Colonic mucosa (tissue), 4 donors: ENCODE measurements at regions not wholly inside any gene's neighbourhood (a gene's known extent, or its start where the extent isn't known, plus 50 kb on each side); places are given as distances from the start of the nearest gene placed in this dataset.

Experiments
- DNase-seq: peaks from one replicate; pipeline ENCODE4 v3.0.0-alpha.2; 2020
- H3K27ac ChIP-seq: fragments of 200-600 bp; one replicate; pipeline ENCODE4 v1.8.0; 2021
- H3K27me3 ChIP-seq: fragments of 200-600 bp; one replicate; pipeline ENCODE4 v1.8.0; 2021
- H3K36me3 ChIP-seq: fragments of 200-600 bp; one replicate; pipeline ENCODE4 v1.8.0; 2021
- H3K4me1 ChIP-seq: fragments of 200-600 bp; one replicate; pipeline ENCODE4 v1.8.0; 2021; ENCODE audit warnings: mild to moderate bottlenecking
- H3K4me3 ChIP-seq: fragments of 200-600 bp; one replicate; pipeline ENCODE4 v1.8.0; 2021
- H3K9ac ChIP-seq, 2 donors: one replicate each; pipeline ENCODE4 v1.7.0; 2013; ENCODE audit warnings: control low read depth in 2 of 2, low read depth in 2 of 2, low read length in 2 of 2
- H3K9me3 ChIP-seq: fragments of 200-600 bp; one replicate; pipeline ENCODE4 v1.8.0; 2021
- CTCF ChIP-seq: fragments of 200-600 bp; IDR thresholded peaks from one replicate; pipeline ENCODE4 v1.8.0; 2022; ENCODE audit warnings: antibody characterized with exemption, mild to moderate bottlenecking
- intact Hi-C: fragments of 100-400 bp; cut with DNase I; formaldehyde crosslinking; loops from one replicate; pipeline ENCODE4 v1.14.1; 2022
- donor health status: healthy.
- donor health status: DM: no; HTN: no; CAD: no.
- donor health status: DM: no; HTN: no; CAD: no.

- no peaks in the 10 kb centered on the region for H3K9me3 ChIP-seq
- no peaks in the 10 kb centered on the region for H3K27me3 ChIP-seq
- TF ChIP-seq CTCF, result no peak
- no peak overlapping the region for H3K27ac ChIP-seq
- intact Hi-C loops, result no loop called here
- no peaks in the 10 kb centered on the region for H3K4me1 ChIP-seq
- H3K36me3 ChIP-seq, result no peaks in the 10 kb centered on the region
- no peak overlapping the region for H3K9ac ChIP-seq
- H3K4me3 ChIP-seq, result no peak overlapping the region
- no peak for DNase-seq
These were observed 520.9 kb upstream of the CITED2 start for GRCh38 chr6:139895205-139895793.

GRCh38 chr6:139894271-139894670 is 519.8 kb upstream of the CITED2 start:
- H3K27ac ChIP-seq, result no peak overlapping the region
- no peaks in the 10 kb centered on the region for H3K4me1 ChIP-seq
- H3K4me3 ChIP-seq, result no peak overlapping the region
- intact Hi-C loops, result no loop called here
- no peaks in the 10 kb centered on the region for H3K36me3 ChIP-seq
- H3K9ac ChIP-seq, result no peak overlapping the region
- H3K27me3 ChIP-seq, result no peaks in the 10 kb centered on the region
- no peak for DNase-seq
- H3K9me3 ChIP-seq, result no peaks in the 10 kb centered on the region
- no peak for TF ChIP-seq CTCF

- H3K27ac ChIP-seq, result no peak overlapping the region
- TF ChIP-seq CTCF, result no peak
- H3K9me3 ChIP-seq, result no peaks in the 10 kb centered on the region
- intact Hi-C loops, result no loop called here
- DNase-seq, result no peak
- H3K36me3 ChIP-seq, result no peaks in the 10 kb centered on the region
- no peak overlapping the region for H3K4me3 ChIP-seq
- H3K9ac ChIP-seq, result no peak overlapping the region
- no peaks in the 10 kb centered on the region for H3K27me3 ChIP-seq
- no peaks in the 10 kb centered on the region for H3K4me1 ChIP-seq
These were observed 517.0 kb upstream of the CITED2 start for GRCh38 chr6:139891471-139891870.

- no peak for DNase-seq
- no peak overlapping the region for H3K4me3 ChIP-seq
- no peaks in the 10 kb centered on the region for H3K36me3 ChIP-seq
- no peak overlapping the region for H3K9ac ChIP-seq
- no peak overlapping the region for H3K27ac ChIP-seq
- no peaks in the 10 kb centered on the region for H3K27me3 ChIP-seq
- no peak for TF ChIP-seq CTCF
- H3K9me3 ChIP-seq, result no peaks in the 10 kb centered on the region
- intact Hi-C loops, result loop anchor here (10.0 kb wide), 1 partner anchor 556 kb away; no protein-coding TSS in a partner anchor
- no peaks in the 10 kb centered on the region for H3K4me1 ChIP-seq
These were observed 514.3 kb upstream of the CITED2 start for GRCh38 chr6:139888681-139889122.

GRCh38 chr6:139887275-139887674 is 512.8 kb upstream of the CITED2 start:
- no peaks in the 10 kb centered on the region for H3K27me3 ChIP-seq
- H3K9me3 ChIP-seq, result no peaks in the 10 kb centered on the region
- H3K36me3 ChIP-seq, result no peaks in the 10 kb centered on the region
- H3K9ac ChIP-seq, result no peak overlapping the region
- H3K27ac ChIP-seq, result no peak overlapping the region
- no peak overlapping the region for H3K4me3 ChIP-seq
- no peak for TF ChIP-seq CTCF
- H3K4me1 ChIP-seq, result peaks cover 4% of the 10 kb centered on the region
- intact Hi-C loops, result loop anchor here (10.0 kb wide), 1 partner anchor 558 kb away; no protein-coding TSS in a partner anchor
- no peak for DNase-seq
